ENCODE measurements at regions not wholly inside any gene's neighbourhood (a gene's known extent, or its start where the extent isn't known, plus 50 kb on each side); places are given as distances from the start of the nearest gene placed in this dataset.

GRCh38 chr18:55658598-55658997 lies 70.6 kb upstream of the TCF4 start:
- DNase-seq (ENCODE audit: low read depth) (no peak), FAIRE-seq (no peak)
- no peaks in the 10 kb centered on the region for H3K27me3 ChIP-seq (ENCODE audit: control insufficient read depth, insufficient read depth, low read length)
- no peak overlapping the region for H3K4me3 ChIP-seq (ENCODE audit: low read depth, low read length)
- no peak for TF ChIP-seq CTCF (IDR thresholded peaks at IDR 0.05; ENCODE audit: insufficient read depth, low read length, severe bottlenecking)
- H3K36me3 ChIP-seq (ENCODE audit: control insufficient read depth, insufficient read depth, low read length) = no peaks in the 10 kb centered on the region

GRCh38 chr18:55657572-55658331 lies 69.8 kb upstream of the TCF4 start:
- FAIRE-seq = no peak
- Histone ChIP-seq H3K27me3 (ENCODE audit: control insufficient read depth, insufficient read depth, low read length) (no peaks in the 10 kb centered on the region), H3K36me3 (ENCODE audit: control insufficient read depth, insufficient read depth, low read length) (no peaks in the 10 kb centered on the region), H3K4me3 (ENCODE audit: low read depth, low read length) (no peak overlapping the region)
- TF ChIP-seq CTCF (IDR thresholded peaks at IDR 0.05; ENCODE audit: insufficient read depth, low read length, severe bottlenecking) = no peak
- DNase-seq (ENCODE audit: low read depth) = no peak

- H3K27me3 ChIP-seq (ENCODE audit: control insufficient read depth, insufficient read depth, low read length) = no peaks in the 10 kb centered on the region
- FAIRE-seq (no peak), DNase-seq (ENCODE audit: low read depth) (no peak)
- H3K4me3 ChIP-seq (ENCODE audit: low read depth, low read length) = no peak overlapping the region
- TF ChIP-seq CTCF (IDR thresholded peaks at IDR 0.05; ENCODE audit: insufficient read depth, low read length, severe bottlenecking) = no peak
- no peaks in the 10 kb centered on the region for H3K36me3 ChIP-seq (ENCODE audit: control insufficient read depth, insufficient read depth, low read length)
Observed at GRCh38 chr18:55654986-55655385, 67.0 kb upstream of the TCF4 start.

- no peaks in the 10 kb centered on the region for H3K36me3 ChIP-seq (ENCODE audit: control insufficient read depth, insufficient read depth, low read length)
- no peak overlapping the region for H3K4me3 ChIP-seq (ENCODE audit: low read depth, low read length)
- TF ChIP-seq CTCF (IDR thresholded peaks at IDR 0.05; ENCODE audit: insufficient read depth, low read length, severe bottlenecking) = no peak
- FAIRE-seq (no peak), DNase-seq (ENCODE audit: low read depth) (peak; percentile 84)
- H3K27me3 ChIP-seq (ENCODE audit: control insufficient read depth, insufficient read depth, low read length) = no peaks in the 10 kb centered on the region
Observed at GRCh38 chr18:55651236-55651635, 63.2 kb upstream of the TCF4 start.

- FAIRE-seq = no peak
- peak; percentile 76 for DNase-seq (ENCODE audit: low read depth)
- TF ChIP-seq CTCF (IDR thresholded peaks at IDR 0.05; ENCODE audit: insufficient read depth, low read length, severe bottlenecking) = no peak
- H3K36me3 ChIP-seq (ENCODE audit: control insufficient read depth, insufficient read depth, low read length) = no peaks in the 10 kb centered on the region
- H3K27me3 ChIP-seq (ENCODE audit: control insufficient read depth, insufficient read depth, low read length) = no peaks in the 10 kb centered on the region
- H3K4me3 ChIP-seq (ENCODE audit: low read depth, low read length) = no peak overlapping the region
Observed at GRCh38 chr18:55650363-55650870, 62.4 kb upstream of the TCF4 start.

GRCh38 chr18:55647331-55647730 lies 59.3 kb upstream of the TCF4 start:
- DNase-seq (ENCODE audit: low read depth) (no peak), FAIRE-seq (no peak)
- no peak overlapping the region for H3K4me3 ChIP-seq (ENCODE audit: low read depth, low read length)
- no peaks in the 10 kb centered on the region for H3K27me3 ChIP-seq (ENCODE audit: control insufficient read depth, insufficient read depth, low read length)
- no peak for TF ChIP-seq CTCF (IDR thresholded peaks at IDR 0.05; ENCODE audit: insufficient read depth, low read length, severe bottlenecking)
- no peaks in the 10 kb centered on the region for H3K36me3 ChIP-seq (ENCODE audit: control insufficient read depth, insufficient read depth, low read length)

Data from bronchial epithelial cell (primary cell).